Retinal pigment epithelial cell (primary cell): ENCODE measurements at regions not wholly inside any gene's neighbourhood (a gene's known extent, or its start where the extent isn't known, plus 50 kb on each side); places are given as distances from the start of the nearest gene placed in this dataset.

Experiments
- DNase-seq: peaks from one replicate; pipeline ENCODE4 v3.0.0-alpha.2; 2010; ENCODE audit warnings: low read depth
- H3K4me3 ChIP-seq: 2 replicates; pipeline ENCODE4 v1.5.1; 2011; ENCODE audit warnings: mild to moderate bottlenecking, low read length, control low read depth, moderate library complexity
- TF ChIP-seq, protein P1 (sequence below): conservative IDR thresholded peaks from 2 replicates; pipeline ENCODE4 v1.5.1; 2011; ENCODE audit warnings: low read depth, low read length, control low read depth, inconsistent platforms

DNA sequence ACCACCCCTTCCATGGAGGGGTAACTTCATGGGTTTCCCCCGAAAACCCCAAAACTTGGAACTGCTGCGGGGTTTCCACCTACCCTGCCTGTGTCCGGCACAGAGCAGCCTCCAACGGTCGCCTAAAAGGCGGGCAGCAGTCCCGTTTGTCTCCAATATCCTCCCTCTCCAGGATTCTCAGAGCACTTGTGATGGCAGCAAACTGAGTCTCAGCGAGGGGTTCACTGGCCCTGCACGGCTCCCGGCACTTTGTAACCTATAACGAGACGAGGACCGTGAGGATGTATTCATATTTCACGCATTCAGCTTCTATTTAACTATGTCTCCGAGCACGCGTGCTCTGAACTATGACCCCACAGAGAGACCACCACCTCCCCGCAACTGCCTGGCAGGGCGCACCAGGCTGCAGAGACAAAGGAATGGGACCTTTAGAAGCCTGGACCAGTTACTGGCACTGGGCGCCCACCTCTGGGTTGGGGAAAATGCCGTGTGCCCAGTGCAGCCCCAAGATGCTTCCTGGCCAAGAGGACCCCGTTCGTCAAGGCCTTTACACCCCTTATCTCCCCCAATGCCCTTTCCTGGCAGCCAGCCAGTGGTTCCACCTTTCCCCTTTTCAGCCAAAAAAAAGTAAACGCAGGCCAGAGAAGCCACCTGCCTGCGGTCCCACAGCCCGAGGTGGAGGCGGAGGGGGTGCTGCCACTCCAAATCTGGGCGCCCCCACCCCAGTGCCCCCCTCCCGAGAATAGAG lies 173.1 kb upstream of the RTL1 start:
- TF ChIP-seq, protein P1, sequence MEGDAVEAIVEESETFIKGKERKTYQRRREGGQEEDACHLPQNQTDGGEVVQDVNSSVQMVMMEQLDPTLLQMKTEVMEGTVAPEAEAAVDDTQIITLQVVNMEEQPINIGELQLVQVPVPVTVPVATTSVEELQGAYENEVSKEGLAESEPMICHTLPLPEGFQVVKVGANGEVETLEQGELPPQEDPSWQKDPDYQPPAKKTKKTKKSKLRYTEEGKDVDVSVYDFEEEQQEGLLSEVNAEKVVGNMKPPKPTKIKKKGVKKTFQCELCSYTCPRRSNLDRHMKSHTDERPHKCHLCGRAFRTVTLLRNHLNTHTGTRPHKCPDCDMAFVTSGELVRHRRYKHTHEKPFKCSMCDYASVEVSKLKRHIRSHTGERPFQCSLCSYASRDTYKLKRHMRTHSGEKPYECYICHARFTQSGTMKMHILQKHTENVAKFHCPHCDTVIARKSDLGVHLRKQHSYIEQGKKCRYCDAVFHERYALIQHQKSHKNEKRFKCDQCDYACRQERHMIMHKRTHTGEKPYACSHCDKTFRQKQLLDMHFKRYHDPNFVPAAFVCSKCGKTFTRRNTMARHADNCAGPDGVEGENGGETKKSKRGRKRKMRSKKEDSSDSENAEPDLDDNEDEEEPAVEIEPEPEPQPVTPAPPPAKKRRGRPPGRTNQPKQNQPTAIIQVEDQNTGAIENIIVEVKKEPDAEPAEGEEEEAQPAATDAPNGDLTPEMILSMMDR: no peak
- no peak overlapping the region for H3K4me3 ChIP-seq
- DNase-seq: no peak

DNA sequence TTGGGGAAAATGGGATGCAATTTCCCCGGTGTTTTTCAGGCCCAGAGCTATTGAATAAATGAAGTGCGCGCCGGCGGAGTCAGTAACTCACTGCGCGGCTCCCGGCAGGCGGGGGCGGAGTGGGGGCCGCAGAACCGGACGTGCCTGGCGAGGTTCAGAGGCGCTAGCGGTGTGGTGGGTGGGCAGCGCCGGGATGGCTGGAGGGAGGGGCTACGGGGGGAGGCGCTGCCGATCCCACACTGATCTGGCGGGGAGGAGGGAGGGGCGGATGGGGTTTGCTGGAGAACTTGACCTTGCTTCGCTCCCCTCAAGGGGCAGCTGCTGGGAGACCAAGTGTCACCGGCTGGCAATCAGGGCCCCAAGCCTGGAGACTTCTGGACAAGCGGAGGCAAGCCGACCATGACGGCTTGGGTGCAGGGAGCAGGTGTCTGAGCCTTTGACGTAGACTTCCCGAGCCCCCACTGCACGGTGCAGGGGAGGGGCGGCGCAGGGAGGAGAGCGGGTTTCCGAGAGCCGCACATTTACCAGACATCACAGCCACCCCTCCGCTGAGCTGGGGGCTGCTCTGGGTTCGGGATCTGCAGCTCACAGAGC lies 174.1 kb upstream of the RTL1 start:
- peak overlapping the region; percentile 44 for H3K4me3 ChIP-seq
- TF ChIP-seq, protein P1: no peak
- DNase-seq: peak; percentile 10

DNA sequence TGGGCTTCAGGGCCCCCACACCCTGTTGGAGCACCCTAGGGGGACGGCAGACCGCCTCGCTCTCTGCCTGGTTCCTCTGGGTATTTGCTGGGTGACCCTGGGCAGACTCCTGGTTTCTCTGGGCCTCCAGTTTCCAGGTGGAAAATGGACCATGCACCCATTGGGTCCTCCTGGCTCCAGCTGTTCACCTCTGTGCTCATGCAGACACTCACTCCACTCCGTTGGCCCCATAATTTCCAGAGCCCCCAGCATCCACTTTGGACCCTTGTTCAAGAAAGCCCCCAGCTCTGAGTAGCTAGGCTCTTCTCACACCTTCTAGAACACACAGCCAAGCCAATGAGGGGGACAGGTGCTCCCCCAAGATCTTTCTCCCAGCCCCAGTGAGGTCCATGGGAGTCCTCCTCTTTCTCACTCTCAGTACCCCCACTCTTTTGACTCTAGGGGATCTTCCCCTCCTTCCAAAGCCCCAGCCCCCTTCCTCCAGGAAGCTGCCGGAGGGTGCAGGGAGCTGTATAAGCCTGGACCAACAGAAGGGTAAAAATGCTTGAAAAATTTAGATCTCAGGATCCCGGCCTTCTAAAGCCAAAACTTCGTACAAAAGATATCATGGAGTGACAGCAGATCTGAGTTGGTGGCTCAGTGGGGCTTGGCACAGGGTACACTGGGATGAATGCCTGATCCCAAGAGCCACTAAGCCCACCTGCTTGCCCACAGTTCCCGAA lies 174.8 kb upstream of the RTL1 start:
- H3K4me3 ChIP-seq: no peak overlapping the region
- DNase-seq: no peak
- TF ChIP-seq, protein P1: no peak

DNA sequence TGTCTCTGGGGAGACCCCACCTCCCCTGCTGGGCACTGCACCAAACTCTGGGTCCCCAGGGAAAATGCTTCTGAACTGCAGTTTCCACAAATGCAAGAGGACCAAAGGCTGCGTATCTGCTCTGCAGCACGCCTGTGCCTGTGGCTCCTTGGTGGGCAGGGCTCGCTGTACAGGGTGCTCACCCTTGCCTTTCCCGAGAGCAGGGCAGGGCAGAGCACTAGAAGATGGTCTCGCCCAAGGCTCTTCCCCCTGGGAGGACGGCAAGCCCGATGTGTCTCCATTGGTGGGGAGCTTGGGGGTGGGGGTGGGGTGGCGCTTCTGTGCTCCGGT lies 175.3 kb upstream of the RTL1 start:
- TF ChIP-seq, protein P1: no peak
- DNase-seq: no peak
- H3K4me3 ChIP-seq: no peak overlapping the region

DNA sequence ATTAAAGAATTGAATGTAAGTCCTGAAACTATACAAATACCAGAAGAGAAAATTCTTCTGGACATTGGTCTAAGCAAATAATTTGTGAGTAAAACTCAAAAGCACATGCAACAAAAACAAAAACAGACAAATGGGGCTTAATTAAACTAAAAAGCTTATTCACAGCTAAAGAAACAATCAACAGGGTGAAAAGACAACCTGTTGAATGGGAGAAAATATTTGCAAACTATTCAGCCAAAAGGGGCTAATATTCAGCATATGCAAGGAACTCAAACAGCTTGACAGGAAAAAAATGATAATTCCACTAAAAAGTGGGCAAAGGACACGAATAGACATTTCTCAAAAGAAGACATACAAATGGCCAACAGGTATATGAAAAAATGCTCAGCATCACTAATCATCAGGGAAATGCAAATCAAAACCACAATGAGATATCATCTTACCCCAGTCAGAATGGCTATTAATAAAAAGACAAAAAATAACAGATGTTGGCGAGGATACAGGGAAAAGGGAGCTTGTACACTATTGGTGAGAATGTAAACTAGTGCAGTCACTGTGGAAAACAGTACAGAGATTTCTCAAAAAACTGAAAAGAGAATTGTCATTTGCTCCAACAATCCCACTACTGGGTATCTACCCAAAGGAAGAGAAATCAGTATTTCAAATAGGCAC lies 177.5 kb upstream of the RTL1 start:
- H3K4me3 ChIP-seq: no peak overlapping the region
- DNase-seq: no peak
- TF ChIP-seq, protein P1: no peak

DNA sequence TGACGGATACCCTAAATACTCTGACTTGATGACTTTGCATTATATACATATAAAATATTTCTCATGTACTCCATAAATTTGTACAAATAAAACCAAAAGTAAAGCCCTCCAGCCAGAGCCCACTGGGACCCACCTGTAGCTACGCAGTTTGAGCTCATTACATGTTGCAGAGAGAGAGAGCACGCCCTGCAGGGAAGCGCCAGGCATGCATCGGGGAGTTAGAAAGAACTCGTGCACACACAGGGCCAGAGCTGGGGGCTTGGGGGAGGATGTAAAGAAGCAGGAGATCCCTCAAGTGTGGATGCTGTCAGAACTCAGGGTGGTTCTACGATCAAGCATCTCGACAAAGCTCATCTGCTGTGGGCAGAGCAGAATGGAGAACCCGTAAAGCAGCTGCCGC lies 178.5 kb upstream of the RTL1 start:
- no peak overlapping the region for H3K4me3 ChIP-seq
- no peak for DNase-seq
- TF ChIP-seq, protein P1: no peak
